ENCODE measurements at regions not wholly inside any gene's neighbourhood (a gene's known extent, or its start where the extent isn't known, plus 50 kb on each side); places are given as distances from the start of the nearest gene placed in this dataset.

GRCh38 chr16:48435906-48436305, 50.7 kb upstream of the SIAH1 start:
- DNase-seq, result no peak

GRCh38 chr16:48435318-48435680, 50.1 kb upstream of the SIAH1 start:
- DNase-seq, result no peak
